Loucy (cell line): ENCODE measurements at regions not wholly inside any gene's neighbourhood (a gene's known extent, or its start where the extent isn't known, plus 50 kb on each side); places are given as distances from the start of the nearest gene placed in this dataset.

Experiments used
- CTCF ChIP-seq: fragments of 200-600 bp; sonication (generic); conservative IDR thresholded peaks from 2 replicates; pipeline ENCODE4 v1.5.1; 2014; ENCODE audit warnings: mild to moderate bottlenecking, antibody characterized with exemption, low read length
- EZH2phosphoT487 ChIP-seq: fragments of 200-600 bp; IDR thresholded peaks from 2 replicates; pipeline ENCODE4 v1.6.1; 2018; ENCODE audit warnings: antibody characterized with exemption, mild to moderate bottlenecking, moderate library complexity, borderline replicate concordance

DNA sequence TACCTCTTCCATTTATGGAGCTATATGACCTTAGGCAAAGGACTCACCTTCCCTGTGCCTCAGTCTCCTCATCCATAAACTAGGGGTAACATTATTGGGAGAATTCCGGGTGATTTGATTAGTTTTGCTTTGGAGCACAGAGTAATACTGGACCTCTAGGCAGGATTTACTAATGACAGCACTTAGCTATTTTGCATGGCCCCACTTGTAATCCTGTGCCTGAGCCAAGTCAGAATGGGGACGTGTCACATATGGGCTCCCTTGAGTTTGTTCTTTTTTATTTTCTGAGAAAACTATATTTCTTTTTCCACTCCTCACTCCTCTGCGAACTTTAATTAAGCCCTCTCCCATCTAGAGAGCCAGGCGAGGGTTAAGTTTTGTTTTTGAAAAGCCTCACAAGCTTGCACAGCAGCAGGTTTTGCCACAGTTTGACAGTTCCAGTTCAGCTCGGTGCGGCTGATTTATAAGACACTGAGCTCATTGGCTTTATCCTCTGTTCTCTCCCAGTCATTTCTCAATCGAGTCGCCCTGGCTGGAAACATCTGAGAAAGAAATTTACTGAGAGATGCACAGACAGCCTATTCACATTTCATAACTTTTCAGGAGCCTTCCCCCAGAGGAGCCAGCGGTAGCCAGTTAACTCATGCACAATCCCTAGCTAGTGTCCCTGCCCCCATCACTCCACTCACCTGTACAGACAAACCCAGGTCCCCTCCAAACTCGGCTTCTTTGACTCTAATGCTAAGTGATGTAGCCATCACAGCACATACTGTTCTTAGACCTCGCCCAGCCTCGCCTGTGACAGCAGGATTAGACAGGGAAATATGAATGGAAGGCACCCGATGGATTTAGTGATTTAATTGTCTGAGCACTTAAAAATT lies 441.9 kb upstream of the NPVF start:
- TF ChIP-seq CTCF (no peak), EZH2phosphoT487 (no peak)
